ENCODE measurements at regions not wholly inside any gene's neighbourhood (a gene's known extent, or its start where the extent isn't known, plus 50 kb on each side); places are given as distances from the start of the nearest gene placed in this dataset.

GRCh38 chr1:96367791-96368190, 353.8 kb upstream of the PTBP2 start:
- no peak overlapping the region for H3K4me3 ChIP-seq (replicated peaks in 1 of 3; ENCODE audit: insufficient read depth in 1 of 3, low read depth in 2 of 3, low read length in 3 of 3)
- intact Hi-C loops (cut with micrococcal nuclease; ENCODE audit: unreplicated experiment): no loop called here
- H3K36me3 ChIP-seq (replicated peaks in 1 of 2; ENCODE audit: control insufficient read depth in 1 of 2, insufficient read depth in 2 of 2, low read length in 2 of 2): no peaks in the 10 kb centered on the region
- ChIA-PET POLR2A (no interaction called here), CTCF (ENCODE audit: low intra/inter-chr PET ratio, low total read pairs) (no interaction called here)
- FAIRE-seq (no peak), ATAC-seq (no peak), DNase-seq (ENCODE audit: low spot score) (no peak)
- no peak overlapping the region for H3K9ac ChIP-seq (ENCODE audit: insufficient read depth, low read depth, low read length)
- H4K20me1 ChIP-seq (ENCODE audit: insufficient read depth, low read length): no peaks in the 10 kb centered on the region
- BruUV-seq (replicated peaks): no TSS peak
- no peak overlapping the region for H3K27ac ChIP-seq (ENCODE audit: extremely low read length, insufficient read depth, low read length)
- in situ Hi-C loops (cut with HindIII; ENCODE audit: extremely low pct_ligation_motif_present, low pct_unique_long_range_greater_than_20kb): no loop called here
- H3K79me2 ChIP-seq (ENCODE audit: insufficient read depth, low read length): no peaks in the 10 kb centered on the region
- H3K9me3 ChIP-seq (ENCODE audit: low read length): no peaks in the 10 kb centered on the region
- 70% methylated on average over 2 of the region's 2 CpGs for WGBS (ENCODE audit: low lambda C conversion rate)
- TF ChIP-seq SMAD1 (CRISPR knock-in tag; IDR thresholded peaks at IDR 0.05; ENCODE audit: borderline replicate concordance, low read depth): no peak
- TF ChIP-seq PRDM15 (CRISPR knock-in tag; IDR thresholded peaks at IDR 0.05): no peak
- TF ChIP-seq ZNF639 (CRISPR knock-in tag; conservative IDR thresholded peaks at IDR 0.05): no peak
- TF ChIP-seq ZNF468 (CRISPR knock-in tag; IDR thresholded peaks at IDR 0.05): no peak
- TF ChIP-seq KLF9 (CRISPR knock-in tag; IDR thresholded peaks at IDR 0.05; ENCODE audit: low read depth): no peak
- TF ChIP-seq KLF15 (CRISPR knock-in tag; IDR thresholded peaks at IDR 0.05; ENCODE audit: borderline replicate concordance): no peak
- TF ChIP-seq LCORL (IDR thresholded peaks at IDR 0.05): no peak
- no peak for TF ChIP-seq LCORL (CRISPR knock-in tag; IDR thresholded peaks at IDR 0.05)
- no peak overlapping the region for H2AFZ ChIP-seq (ENCODE audit: low read length)
- no peaks in the 10 kb centered on the region for H3K4me1 ChIP-seq (ENCODE audit: insufficient read depth, low read length)
- H3K27me3 ChIP-seq (ENCODE audit: control insufficient read depth in 1 of 2, insufficient read depth in 2 of 2, low read length in 2 of 2): no peaks in the 10 kb centered on the region
- H3K4me2 ChIP-seq (ENCODE audit: low read depth, low read length): no peak overlapping the region
